Endothelial cell of umbilical vein (primary cell): ENCODE measurements at regions not wholly inside any gene's neighbourhood (a gene's known extent, or its start where the extent isn't known, plus 50 kb on each side); places are given as distances from the start of the nearest gene placed in this dataset.

Experiments used
- BruUV-seq: library from RNA; stranded (reverse); fragments of 400-500 nt; replicated peaks from 2 replicates; lab custom pipeline; 2021; lab: Mats Ljungman, UMichigan
- CTCF ChIA-PET: fragments of 300-600, 350-600 bp; sonication (Branson Sonifier 250); formaldehyde crosslinking; loops from one replicate; lab custom pipeline; 2021; ENCODE audit warnings: antibody characterized with exemption, inconsistent platforms; lab: Charles Lee
- POLR2A ChIA-PET: fragments of 300-600, 350-600 bp; sonication (Branson Sonifier 250); formaldehyde crosslinking; loops from one replicate; lab custom pipeline; 2021; ENCODE audit warnings: antibody characterized with exemption, inconsistent platforms; lab: Charles Lee
- DNase-seq: peaks from one replicate; pipeline ENCODE4 v3.0.0-alpha.2; 2011; ENCODE audit warnings: low read depth, low spot score
- FAIRE-seq: peaks from 2 replicates; lab custom pipeline; 2011; peaks lifted over from hg19 to GRCh38; lab: Jason Lieb, UNC
- H2AFZ ChIP-seq: 2 replicates; pipeline ENCODE4 v1.6.0; 2012; ENCODE audit warnings: low read depth, low read length, control low read depth, inconsistent platforms
- H3K27ac ChIP-seq: 2 replicates; pipeline ENCODE4 v1.5.1; 2011; ENCODE audit warnings: low read depth, mild to moderate bottlenecking, control low read depth, low read length, moderate library complexity; ENCODE audit not compliant: insufficient read depth
- H3K27me3 ChIP-seq, 2 experiments: 2 replicates each; pipeline versions ENCODE4 v1.6.0 to v1.6.1; 2011; ENCODE audit warnings: low read length in 2 of 2, mixed read lengths in 1 of 2; ENCODE audit not compliant: control insufficient read depth in 2 of 2, insufficient read depth in 2 of 2
- H3K36me3 ChIP-seq, 2 experiments: 2 replicates in 1 of 2; 3 replicates in 1 of 2; pipeline ENCODE4 v1.5.1; 2011; ENCODE audit warnings: low read length in 2 of 2, mild to moderate bottlenecking in 1 of 2, moderate library complexity in 1 of 2; ENCODE audit not compliant: control insufficient read depth in 2 of 2, insufficient read depth in 2 of 2; ENCODE audit errors: extremely low read depth in 1 of 2
- H3K4me1 ChIP-seq: 3 replicates; pipeline ENCODE4 v1.5.1; 2011; ENCODE audit warnings: mild to moderate bottlenecking, low read length; ENCODE audit not compliant: control insufficient read depth, insufficient read depth; ENCODE audit errors: extremely low read depth
- H3K4me2 ChIP-seq: 2 replicates; pipeline ENCODE4 v1.6.1; 2011; ENCODE audit warnings: low read length, control low read depth, mixed read lengths; ENCODE audit not compliant: insufficient read depth
- H3K4me3 ChIP-seq, 3 experiments: fragments of 200-600 bp in 1 of 3; sonication (generic), shearing (Covaris generic) in 1 of 3; replicated peaks in 1 of 3; 2 replicates each; pipeline ENCODE4 v1.5.1; 2011 to 2016; ENCODE audit warnings: control low read depth in 3 of 3, low read length in 3 of 3, mild to moderate bottlenecking in 2 of 3, inconsistent platforms in 1 of 3, low read depth in 1 of 3, moderate library complexity in 1 of 3; ENCODE audit not compliant: insufficient read depth in 1 of 3
- H3K79me2 ChIP-seq: 2 replicates; pipeline ENCODE4 v1.6.0; 2012; ENCODE audit warnings: low read length, inconsistent platforms; ENCODE audit not compliant: control insufficient read depth, insufficient read depth
- H3K9ac ChIP-seq: replicated peaks from 2 replicates; pipeline ENCODE3; 2011; ENCODE audit warnings: low read length, control low read depth; ENCODE audit not compliant: insufficient read depth; ENCODE audit errors: extremely low read depth
- H3K9me1 ChIP-seq: replicated peaks from 3 replicates; pipeline ENCODE4 v1.6.0; 2011; ENCODE audit warnings: mild to moderate bottlenecking, low read length; ENCODE audit not compliant: control insufficient read depth, insufficient read depth; ENCODE audit errors: extremely low read depth
- H3K9me3 ChIP-seq: replicated peaks from 2 replicates; pipeline ENCODE4 v1.5.1; 2012; ENCODE audit warnings: low read length, inconsistent platforms; ENCODE audit not compliant: control insufficient read depth, insufficient read depth
- H4K20me1 ChIP-seq: replicated peaks from 2 replicates; pipeline ENCODE3; 2011; ENCODE audit warnings: mild to moderate bottlenecking, low read length; ENCODE audit not compliant: control insufficient read depth, insufficient read depth; ENCODE audit errors: extremely low read depth
- CTCF ChIP-seq, 2 donors: IDR thresholded peaks; 1 replicate in 1 of 2; 2 replicates in 1 of 2; pipeline ENCODE4 v1.5.1; 2011; ENCODE audit warnings: low read length in 2 of 2, mild to moderate bottlenecking in 2 of 2, moderate library complexity in 2 of 2, control low read depth in 1 of 2, inconsistent platforms in 1 of 2, low read depth in 1 of 2; ENCODE audit not compliant: insufficient read depth in 1 of 2; ENCODE audit errors: extremely low read depth in 1 of 2
- EZH2 ChIP-seq: IDR thresholded peaks from 2 replicates; pipeline ENCODE4 v1.6.1; 2012; ENCODE audit warnings: borderline replicate concordance, low read depth, mild to moderate bottlenecking, moderate library complexity, low read length, inconsistent platforms; ENCODE audit not compliant: severe bottlenecking
- FOS ChIP-seq: IDR thresholded peaks from 2 replicates; pipeline ENCODE4 v1.6.1; 2011; ENCODE audit warnings: mild to moderate bottlenecking, low read length, moderate library complexity, borderline replicate concordance; ENCODE audit not compliant: insufficient read depth
- GATA2 ChIP-seq: IDR thresholded peaks from 2 replicates; pipeline ENCODE4 v1.7.0; 2011; ENCODE audit warnings: low read depth, mild to moderate bottlenecking, moderate library complexity, mixed read lengths, low read length; ENCODE audit not compliant: insufficient read length, insufficient read depth
- JUN ChIP-seq: IDR thresholded peaks from 2 replicates; pipeline ENCODE4 v1.6.1; 2011; ENCODE audit warnings: borderline replicate concordance, low read depth; ENCODE audit not compliant: insufficient read length, insufficient read depth
- MAX ChIP-seq: IDR thresholded peaks from 2 replicates; pipeline ENCODE4 v1.6.1; 2011; ENCODE audit not compliant: insufficient read depth, insufficient read length
- MYC ChIP-seq: IDR thresholded peaks from one replicate; pipeline ENCODE4 v1.6.1; 2011; ENCODE audit warnings: mild to moderate bottlenecking, low read depth, low read length
- POLR2A ChIP-seq: IDR thresholded peaks from 2 replicates; pipeline ENCODE4 v1.6.1; 2012; ENCODE audit warnings: low read depth, mild to moderate bottlenecking, control low read depth, low read length
- POLR2AphosphoS5 ChIP-seq: IDR thresholded peaks from 2 replicates; pipeline ENCODE4 v1.6.1; 2012; ENCODE audit warnings: low read depth, mild to moderate bottlenecking, control low read depth, low read length, moderate library complexity; ENCODE audit not compliant: insufficient read depth
- dilution Hi-C: fragments of 300-500 bp; cut with MboI; formaldehyde crosslinking; loops from one replicate; pipeline ENCODE4 v1.15.0; 2019; ENCODE audit warnings: low sequenced_read_pairs; ENCODE audit not compliant: extremely low pct_ligation_motif_present
- intact Hi-C: fragments of 100-400 bp; cut with micrococcal nuclease; formaldehyde crosslinking; loops from one replicate; pipeline ENCODE4 v1.10.0; 2022

GRCh38 chr10:117477211-117477947 is 65.2 kb upstream of the EMX2 start:
- Histone ChIP-seq H4K20me1 (no peaks in the 10 kb centered on the region), H3K27ac (no peak overlapping the region), H3K79me2 (no peaks in the 10 kb centered on the region), H3K9me1 (no peaks in the 10 kb centered on the region), H3K4me1 (no peaks in the 10 kb centered on the region), H3K9me3 (no peaks in the 10 kb centered on the region), H3K36me3 (no peaks in the 10 kb centered on the region), H3K27me3 (peaks cover 2 to 6% of the 10 kb centered on the region in 2 experiments), H3K9ac (no peak overlapping the region), H3K4me2 (no peak overlapping the region), H2AFZ (no peak overlapping the region), H3K4me3 (no peak overlapping the region)
- ChIA-PET CTCF (interaction anchor here (0.7 to 6.5 kb wide), 20 partner anchors 9 to 982 kb away, joined by 3 to 279 read pairs (median 7); no protein-coding TSS in a partner anchor), POLR2A (no interaction called here)
- TF ChIP-seq GATA2 = no peak
- no peak for TF ChIP-seq JUN
- TF ChIP-seq MAX = no peak
- no peak for TF ChIP-seq FOS
- TF ChIP-seq POLR2AphosphoS5 = no peak
- TF ChIP-seq POLR2A = no peak
- no peak for TF ChIP-seq EZH2
- no peak for TF ChIP-seq MYC
- TF ChIP-seq CTCF (IDR thresholded peaks at IDR 0.05; ENCODE audit: extremely low read depth in 1 of 2, insufficient read depth in 1 of 2, low read depth in 1 of 2, low read length in 2 of 2) = no peak
- DNase-seq (no peak), FAIRE-seq (no peak)
- dilution Hi-C loops = no loop called here
- BruUV-seq = no TSS peak
- intact Hi-C loops = loop anchor here (5.0 kb wide), 1 partner anchor 260 kb away; no protein-coding TSS in a partner anchor
